ENCODE measurements at regions not wholly inside any gene's neighbourhood (a gene's known extent, or its start where the extent isn't known, plus 50 kb on each side); places are given as distances from the start of the nearest gene placed in this dataset.

GRCh38 chr13:77416666-77417212 lies 89.8 kb upstream of the MYCBP2 start:
- Mint-ChIP-seq H3K4me1 (ENCODE audit: low read depth) (no peaks in the 10 kb centered on the region), H3K36me3 (ENCODE audit: low read depth) (no peaks in the 10 kb centered on the region), H3K27ac (ENCODE audit: unreplicated experiment) (no peak overlapping the region), H3K4me3 (ENCODE audit: unreplicated experiment) (no peak overlapping the region), H3K9me3 (ENCODE audit: low read depth) (peaks cover 7% of the 10 kb centered on the region), H3K27me3 (ENCODE audit: low read depth) (peaks cover 2% of the 10 kb centered on the region)
- DNase-seq (ENCODE audit: low spot score), result no peak
- TF ChIP-seq CTCF (IDR thresholded peaks at IDR 0.05), result no peak

- peaks cover 2% of the 10 kb centered on the region for H3K27me3 Mint-ChIP-seq (ENCODE audit: low read depth)
- no peaks in the 10 kb centered on the region for H3K4me1 Mint-ChIP-seq (ENCODE audit: low read depth)
- no peak overlapping the region for H3K27ac Mint-ChIP-seq (ENCODE audit: unreplicated experiment)
- DNase-seq (ENCODE audit: low spot score), result no peak
- H3K36me3 Mint-ChIP-seq (ENCODE audit: low read depth), result no peaks in the 10 kb centered on the region
- no peak for TF ChIP-seq CTCF (IDR thresholded peaks at IDR 0.05)
- no peak overlapping the region for H3K4me3 Mint-ChIP-seq (ENCODE audit: unreplicated experiment)
- H3K9me3 Mint-ChIP-seq (ENCODE audit: low read depth), result peaks cover 7% of the 10 kb centered on the region
Observed at GRCh38 chr13:77415253-77416071, 88.6 kb upstream of the MYCBP2 start.

GRCh38 chr13:77412860-77413259 lies 86.0 kb upstream of the MYCBP2 start:
- no peak overlapping the region for H3K4me3 Mint-ChIP-seq (ENCODE audit: unreplicated experiment)
- H3K27me3 Mint-ChIP-seq (ENCODE audit: low read depth), result peaks cover 2% of the 10 kb centered on the region
- TF ChIP-seq CTCF (IDR thresholded peaks at IDR 0.05), result no peak
- no peak overlapping the region for H3K27ac Mint-ChIP-seq (ENCODE audit: unreplicated experiment)
- no peak for DNase-seq (ENCODE audit: low spot score)
- H3K36me3 Mint-ChIP-seq (ENCODE audit: low read depth), result no peaks in the 10 kb centered on the region
- no peaks in the 10 kb centered on the region for H3K9me3 Mint-ChIP-seq (ENCODE audit: low read depth)
- no peaks in the 10 kb centered on the region for H3K4me1 Mint-ChIP-seq (ENCODE audit: low read depth)

- H3K4me1 Mint-ChIP-seq (ENCODE audit: low read depth), result no peaks in the 10 kb centered on the region
- no peak overlapping the region for H3K4me3 Mint-ChIP-seq (ENCODE audit: unreplicated experiment)
- H3K36me3 Mint-ChIP-seq (ENCODE audit: low read depth), result no peaks in the 10 kb centered on the region
- no peak for DNase-seq (ENCODE audit: low spot score)
- peaks cover 2% of the 10 kb centered on the region for H3K27me3 Mint-ChIP-seq (ENCODE audit: low read depth)
- no peak for TF ChIP-seq CTCF (IDR thresholded peaks at IDR 0.05)
- H3K27ac Mint-ChIP-seq (ENCODE audit: unreplicated experiment), result no peak overlapping the region
- H3K9me3 Mint-ChIP-seq (ENCODE audit: low read depth), result no peaks in the 10 kb centered on the region
Observed at GRCh38 chr13:77412116-77412635, 85.3 kb upstream of the MYCBP2 start.

- Mint-ChIP-seq H3K36me3 (ENCODE audit: low read depth) (no peaks in the 10 kb centered on the region), H3K9me3 (ENCODE audit: low read depth) (no peaks in the 10 kb centered on the region), H3K4me1 (ENCODE audit: low read depth) (no peaks in the 10 kb centered on the region), H3K27me3 (ENCODE audit: low read depth) (no peaks in the 10 kb centered on the region), H3K27ac (ENCODE audit: unreplicated experiment) (no peak overlapping the region), H3K4me3 (ENCODE audit: unreplicated experiment) (no peak overlapping the region)
- no peak for TF ChIP-seq CTCF (IDR thresholded peaks at IDR 0.05)
- no peak for DNase-seq (ENCODE audit: low spot score)
Observed at GRCh38 chr13:77409412-77409811, 82.5 kb upstream of the MYCBP2 start.

All from chondrocyte (in vitro differentiated cells).